ENCODE measurements at regions not wholly inside any gene's neighbourhood (a gene's known extent, or its start where the extent isn't known, plus 50 kb on each side); places are given as distances from the start of the nearest gene placed in this dataset.
"Not testable (repeated sequence)": the region's sequence is repeated elsewhere in the genome, so short reads cannot be mapped to it uniquely, and the experiment has no call there.

- Histone ChIP-seq H3K4me1 (ENCODE audit: control insufficient read depth in 5 of 5, insufficient read depth in 5 of 5, low read length in 5 of 5) (no peaks in the 10 kb centered on the region), H3K27me3 (ENCODE audit: control insufficient read depth in 5 of 5, insufficient read depth in 4 of 5, low read length in 5 of 5) (no peaks in the 10 kb centered on the region), H3K27ac (ENCODE audit: low read depth, low read length) (no peak overlapping the region), H3K36me3 (ENCODE audit: control insufficient read depth in 5 of 5, insufficient read depth in 5 of 5, low read length in 5 of 5) (no peaks in the 10 kb centered on the region), H3K4me3 (ENCODE audit: low read depth in 1 of 5, low read length in 5 of 5) (no peak overlapping the region), H3K9me3 (ENCODE audit: control insufficient read depth in 5 of 5, low read length in 5 of 5) (peaks cover 0 to 4% (median 0%) of the 10 kb centered on the region in 5 donors), H3K9ac (ENCODE audit: low read length in 5 of 5) (no peak overlapping the region)
These were observed 698.1 kb upstream of the SETBP1 start for GRCh38 chr18:43982582-43982981.

- H3K4me1 ChIP-seq (ENCODE audit: control insufficient read depth in 5 of 5, insufficient read depth in 5 of 5, low read length in 5 of 5); H3K36me3 ChIP-seq (ENCODE audit: control insufficient read depth in 5 of 5, insufficient read depth in 5 of 5, low read length in 5 of 5); H3K27me3 ChIP-seq (ENCODE audit: control insufficient read depth in 5 of 5, insufficient read depth in 4 of 5, low read length in 5 of 5); H3K9ac ChIP-seq (ENCODE audit: low read length in 5 of 5); H3K27ac ChIP-seq (ENCODE audit: low read depth, low read length); H3K4me3 ChIP-seq (ENCODE audit: low read depth in 1 of 5, low read length in 5 of 5): not testable (repeated sequence)
- peaks cover 0 to 12% (median 0%) of the 10 kb centered on the region in 5 donors for H3K9me3 ChIP-seq (ENCODE audit: control insufficient read depth in 5 of 5, low read length in 5 of 5)
These were observed 693.6 kb upstream of the SETBP1 start for GRCh38 chr18:43987061-43987460.

- Histone ChIP-seq H3K36me3 (ENCODE audit: control insufficient read depth in 5 of 5, insufficient read depth in 5 of 5, low read length in 5 of 5) (no peaks in the 10 kb centered on the region), H3K27ac (ENCODE audit: low read depth, low read length) (no peak overlapping the region), H3K9me3 (ENCODE audit: control insufficient read depth in 5 of 5, low read length in 5 of 5) (peaks cover 0 to 6% (median 0%) of the 10 kb centered on the region in 5 donors), H3K27me3 (ENCODE audit: control insufficient read depth in 5 of 5, insufficient read depth in 4 of 5, low read length in 5 of 5) (no peaks in the 10 kb centered on the region), H3K9ac (ENCODE audit: low read length in 5 of 5) (no peak overlapping the region), H3K4me1 (ENCODE audit: control insufficient read depth in 5 of 5, insufficient read depth in 5 of 5, low read length in 5 of 5) (no peaks in the 10 kb centered on the region), H3K4me3 (ENCODE audit: low read depth in 1 of 5, low read length in 5 of 5) (no peak overlapping the region)
These were observed 687.9 kb upstream of the SETBP1 start for GRCh38 chr18:43992741-43993140.

GRCh38 chr18:43994381-43994780 is 686.3 kb upstream of the SETBP1 start:
- Histone ChIP-seq H3K4me1 (ENCODE audit: control insufficient read depth in 5 of 5, insufficient read depth in 5 of 5, low read length in 5 of 5) (no peaks in the 10 kb centered on the region), H3K4me3 (ENCODE audit: low read depth in 1 of 5, low read length in 5 of 5) (no peak overlapping the region), H3K9ac (ENCODE audit: low read length in 5 of 5) (no peak overlapping the region), H3K27ac (ENCODE audit: low read depth, low read length) (no peak overlapping the region), H3K9me3 (ENCODE audit: control insufficient read depth in 5 of 5, low read length in 5 of 5) (peaks cover 0 to 6% (median 0%) of the 10 kb centered on the region in 5 donors), H3K36me3 (ENCODE audit: control insufficient read depth in 5 of 5, insufficient read depth in 5 of 5, low read length in 5 of 5) (no peaks in the 10 kb centered on the region), H3K27me3 (ENCODE audit: control insufficient read depth in 5 of 5, insufficient read depth in 4 of 5, low read length in 5 of 5) (no peaks in the 10 kb centered on the region)

GRCh38 chr18:44013871-44014270 is 666.8 kb upstream of the SETBP1 start:
- Histone ChIP-seq H3K27me3 (ENCODE audit: control insufficient read depth in 5 of 5, insufficient read depth in 4 of 5, low read length in 5 of 5) (no peaks in the 10 kb centered on the region), H3K4me1 (ENCODE audit: control insufficient read depth in 5 of 5, insufficient read depth in 5 of 5, low read length in 5 of 5) (no peaks in the 10 kb centered on the region)

GRCh38 chr18:44025421-44025820 is 655.3 kb upstream of the SETBP1 start:
- no peaks in the 10 kb centered on the region for H3K27me3 ChIP-seq (ENCODE audit: control insufficient read depth in 5 of 5, insufficient read depth in 4 of 5, low read length in 5 of 5)
- H3K27ac ChIP-seq (ENCODE audit: low read depth, low read length): no peak overlapping the region
- H3K9me3 ChIP-seq (ENCODE audit: control insufficient read depth in 5 of 5, low read length in 5 of 5): no peaks in the 10 kb centered on the region
- H3K36me3 ChIP-seq (ENCODE audit: control insufficient read depth in 5 of 5, insufficient read depth in 5 of 5, low read length in 5 of 5): no peaks in the 10 kb centered on the region
- H3K4me1 ChIP-seq (ENCODE audit: control insufficient read depth in 5 of 5, insufficient read depth in 5 of 5, low read length in 5 of 5): no peaks in the 10 kb centered on the region
- H3K9ac ChIP-seq (ENCODE audit: low read length in 5 of 5): no peak overlapping the region
- H3K4me3 ChIP-seq (ENCODE audit: low read depth in 1 of 5, low read length in 5 of 5): no peak overlapping the region

More at GRCh38 chr18:44013871-44014270, 666.8 kb upstream of the SETBP1 start:
- Histone ChIP-seq H3K9ac (ENCODE audit: low read length in 5 of 5) (no peak overlapping the region), H3K4me3 (ENCODE audit: low read depth in 1 of 5, low read length in 5 of 5) (no peak overlapping the region), H3K9me3 (ENCODE audit: control insufficient read depth in 5 of 5, low read length in 5 of 5) (no peaks in the 10 kb centered on the region), H3K36me3 (ENCODE audit: control insufficient read depth in 5 of 5, insufficient read depth in 5 of 5, low read length in 5 of 5) (no peaks in the 10 kb centered on the region), H3K27ac (ENCODE audit: low read depth, low read length) (no peak overlapping the region)

GRCh38 chr18:44028109-44028508 is 652.6 kb upstream of the SETBP1 start:
- Histone ChIP-seq H3K36me3 (ENCODE audit: control insufficient read depth in 5 of 5, insufficient read depth in 5 of 5, low read length in 5 of 5) (no peaks in the 10 kb centered on the region), H3K9me3 (ENCODE audit: control insufficient read depth in 5 of 5, low read length in 5 of 5) (no peaks in the 10 kb centered on the region), H3K27ac (ENCODE audit: low read depth, low read length) (no peak overlapping the region)

GRCh38 chr18:44031063-44031462 is 649.6 kb upstream of the SETBP1 start:
- Histone ChIP-seq H3K36me3 (ENCODE audit: control insufficient read depth in 5 of 5, insufficient read depth in 5 of 5, low read length in 5 of 5) (no peaks in the 10 kb centered on the region), H3K9ac (ENCODE audit: low read length in 5 of 5) (no peak overlapping the region), H3K27ac (ENCODE audit: low read depth, low read length) (no peak overlapping the region), H3K4me1 (ENCODE audit: control insufficient read depth in 5 of 5, insufficient read depth in 5 of 5, low read length in 5 of 5) (peaks cover 0 to 7% (median 4%) of the 10 kb centered on the region in 5 donors), H3K27me3 (ENCODE audit: control insufficient read depth in 5 of 5, insufficient read depth in 4 of 5, low read length in 5 of 5) (no peaks in the 10 kb centered on the region), H3K9me3 (ENCODE audit: control insufficient read depth in 5 of 5, low read length in 5 of 5) (no peaks in the 10 kb centered on the region), H3K4me3 (ENCODE audit: low read depth in 1 of 5, low read length in 5 of 5) (no peak overlapping the region)

More at GRCh38 chr18:44028109-44028508, 652.6 kb upstream of the SETBP1 start:
- no peak overlapping the region for H3K4me3 ChIP-seq (ENCODE audit: low read depth in 1 of 5, low read length in 5 of 5)
- H3K9ac ChIP-seq (ENCODE audit: low read length in 5 of 5): no peak overlapping the region
- H3K4me1 ChIP-seq (ENCODE audit: control insufficient read depth in 5 of 5, insufficient read depth in 5 of 5, low read length in 5 of 5): no peaks in the 10 kb centered on the region
- H3K27me3 ChIP-seq (ENCODE audit: control insufficient read depth in 5 of 5, insufficient read depth in 4 of 5, low read length in 5 of 5): no peaks in the 10 kb centered on the region

GRCh38 chr18:44033144-44033701 is 647.5 kb upstream of the SETBP1 start:
- H3K36me3 ChIP-seq (ENCODE audit: control insufficient read depth in 5 of 5, insufficient read depth in 5 of 5, low read length in 5 of 5): no peaks in the 10 kb centered on the region
- H3K27me3 ChIP-seq (ENCODE audit: control insufficient read depth in 5 of 5, insufficient read depth in 4 of 5, low read length in 5 of 5): no peaks in the 10 kb centered on the region

GRCh38 chr18:44035554-44035953 is 645.1 kb upstream of the SETBP1 start:
- Histone ChIP-seq H3K4me1 (ENCODE audit: control insufficient read depth in 5 of 5, insufficient read depth in 5 of 5, low read length in 5 of 5) (peaks cover 0 to 7% (median 4%) of the 10 kb centered on the region in 5 donors), H3K27ac (ENCODE audit: low read depth, low read length) (no peak overlapping the region), H3K27me3 (ENCODE audit: control insufficient read depth in 5 of 5, insufficient read depth in 4 of 5, low read length in 5 of 5) (no peaks in the 10 kb centered on the region), H3K4me3 (ENCODE audit: low read depth in 1 of 5, low read length in 5 of 5) (no peak overlapping the region), H3K36me3 (ENCODE audit: control insufficient read depth in 5 of 5, insufficient read depth in 5 of 5, low read length in 5 of 5) (no peaks in the 10 kb centered on the region), H3K9ac (ENCODE audit: low read length in 5 of 5) (no peak overlapping the region), H3K9me3 (ENCODE audit: control insufficient read depth in 5 of 5, low read length in 5 of 5) (no peaks in the 10 kb centered on the region)

More at GRCh38 chr18:44033144-44033701, 647.5 kb upstream of the SETBP1 start:
- Histone ChIP-seq H3K4me1 (ENCODE audit: control insufficient read depth in 5 of 5, insufficient read depth in 5 of 5, low read length in 5 of 5) (peaks cover 0 to 7% (median 4%) of the 10 kb centered on the region in 5 donors), H3K4me3 (ENCODE audit: low read depth in 1 of 5, low read length in 5 of 5) (no peak overlapping the region), H3K9ac (ENCODE audit: low read length in 5 of 5) (no peak overlapping the region), H3K27ac (ENCODE audit: low read depth, low read length) (no peak overlapping the region), H3K9me3 (ENCODE audit: control insufficient read depth in 5 of 5, low read length in 5 of 5) (no peaks in the 10 kb centered on the region)

Data from subcutaneous abdominal adipose tissue (tissue), 5 donors.